HUDEP-2 (cell line): ENCODE measurements at regions not wholly inside any gene's neighbourhood (a gene's known extent, or its start where the extent isn't known, plus 50 kb on each side); places are given as distances from the start of the nearest gene placed in this dataset.

ENCODE experiments used
- DNase-seq, 76 experiments: peaks; one replicate each; lab custom pipeline; 2025; ENCODE audit not compliant: unreplicated experiment in 76 of 76; lab: John Stamatoyannopoulos, UW

DNA sequence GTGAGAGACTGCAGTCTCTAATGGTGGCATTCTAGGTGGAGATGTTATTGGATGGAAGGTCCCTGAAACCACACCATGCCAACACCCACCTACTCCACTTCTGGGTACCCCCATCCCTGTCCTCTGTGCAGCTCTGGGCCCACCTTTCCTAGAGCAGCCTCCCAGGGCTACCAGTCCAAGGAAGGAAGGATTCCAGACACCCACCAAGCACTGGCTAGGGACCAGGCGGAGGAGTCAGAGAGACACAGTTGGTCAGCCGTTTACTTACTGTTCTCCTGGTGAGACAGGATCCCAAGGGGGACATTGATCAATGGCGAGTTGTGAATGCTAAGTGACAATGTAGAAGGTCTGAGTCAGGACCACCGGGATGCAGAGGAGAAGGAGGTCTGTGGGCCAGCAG lies 151.6 kb downstream of the TTC32 start:
- DNase-seq: no peak

DNA sequence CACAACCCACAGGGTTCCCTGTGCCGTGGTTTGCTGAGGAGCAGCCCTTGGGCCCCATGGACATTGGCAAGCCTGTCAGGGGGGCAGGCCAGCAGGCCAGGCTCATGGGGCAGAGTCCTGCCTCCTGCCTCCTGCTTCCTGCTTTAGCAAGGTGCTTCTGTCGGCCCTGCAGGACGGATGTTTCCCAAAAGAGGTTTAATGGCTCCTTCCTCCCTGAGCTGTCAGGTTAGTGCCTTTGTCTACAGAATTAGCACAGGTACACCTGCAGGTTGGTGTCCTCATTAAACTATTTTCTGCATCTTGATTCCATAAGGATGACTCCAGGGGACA lies 152.3 kb downstream of the TTC32 start:
- no peak for DNase-seq

DNA sequence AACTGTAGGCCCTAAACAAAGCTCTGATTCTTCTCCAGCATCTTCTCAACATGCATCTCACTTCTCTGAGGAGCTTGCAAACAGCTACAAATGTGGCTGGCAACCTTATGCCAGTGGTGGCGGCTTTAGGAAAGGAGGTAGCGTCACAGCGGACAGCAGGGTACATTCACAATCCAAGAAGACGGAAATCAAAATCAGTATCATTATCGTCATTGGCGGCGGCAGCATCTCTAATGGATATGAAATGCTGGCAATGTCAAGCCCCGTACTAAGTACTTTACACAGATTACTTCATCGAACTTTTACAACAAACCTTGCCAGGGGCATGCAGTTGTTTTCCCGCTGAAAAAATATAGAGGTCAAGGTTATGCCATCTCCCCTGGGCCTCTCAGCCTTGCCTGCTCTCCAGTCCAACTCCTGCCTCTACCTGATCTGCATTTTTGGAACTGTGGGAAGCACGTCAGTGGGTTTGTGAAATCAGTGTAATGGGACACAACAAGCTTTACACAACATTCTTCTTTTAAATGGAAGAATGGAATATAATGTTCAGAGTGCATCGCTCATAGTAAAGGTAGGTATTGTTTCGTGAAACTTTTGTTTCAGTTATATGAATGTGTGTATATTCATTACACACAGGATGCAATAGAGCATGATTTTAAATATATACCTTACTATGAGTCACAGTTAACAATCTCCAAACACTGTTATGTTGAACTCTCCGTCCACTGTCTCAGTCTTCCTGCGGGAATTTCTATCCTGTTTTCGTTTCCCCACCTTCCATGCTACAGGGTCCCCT lies 152.9 kb downstream of the TTC32 start:
- no peak for DNase-seq

DNA sequence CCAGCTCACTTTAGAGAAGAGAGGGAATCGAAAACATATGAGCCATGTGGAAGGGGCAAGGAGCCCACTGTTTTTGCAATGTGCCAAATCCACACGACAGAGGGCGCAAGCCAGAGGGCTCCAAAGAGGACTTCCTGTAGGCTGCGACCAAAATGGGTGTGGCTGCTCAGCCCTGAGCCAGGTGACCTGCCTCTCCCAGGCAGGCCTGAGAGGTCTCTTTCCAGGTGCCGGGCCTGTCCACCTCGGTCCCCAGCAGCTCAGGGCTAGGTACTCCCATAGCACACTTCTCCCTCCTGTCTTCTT lies 153.8 kb downstream of the TTC32 start:
- no peak for DNase-seq

DNA sequence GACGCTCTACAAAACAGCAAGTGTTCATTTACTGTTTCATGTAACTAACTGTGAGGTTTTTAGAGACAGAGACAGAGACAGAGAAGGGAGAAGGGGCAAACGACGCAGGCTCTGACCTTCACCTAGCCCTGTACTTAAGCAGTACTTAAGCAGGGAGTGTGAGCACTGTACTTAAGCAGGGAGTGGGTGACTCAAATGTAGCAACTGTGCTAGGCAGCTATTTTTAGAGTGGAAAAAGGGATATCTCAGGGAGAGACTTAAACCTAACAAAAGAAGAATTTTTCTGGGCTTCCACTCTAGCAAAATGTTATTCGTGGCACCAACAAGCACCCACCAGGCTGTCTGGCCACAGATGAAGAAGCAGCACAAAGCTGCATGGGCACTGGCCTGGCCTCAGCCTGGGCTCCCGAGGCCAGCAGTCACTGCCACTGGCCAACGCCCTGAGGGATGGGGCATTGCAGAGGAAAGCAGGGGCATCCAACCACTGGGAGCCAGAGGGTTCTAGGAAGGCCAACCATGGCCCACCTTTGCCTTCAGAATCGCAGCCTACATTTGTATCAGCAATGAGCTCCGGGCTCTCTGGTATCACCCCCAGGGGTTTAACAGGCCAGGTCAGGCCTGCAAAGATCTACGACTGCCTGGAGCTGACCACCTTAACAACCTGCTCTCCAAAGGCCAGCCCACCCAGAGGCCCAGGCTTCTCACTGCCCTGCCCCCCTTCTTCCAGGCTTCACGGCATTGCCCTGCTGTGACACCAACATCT lies 154.3 kb downstream of the TTC32 start:
- no peak for DNase-seq

DNA sequence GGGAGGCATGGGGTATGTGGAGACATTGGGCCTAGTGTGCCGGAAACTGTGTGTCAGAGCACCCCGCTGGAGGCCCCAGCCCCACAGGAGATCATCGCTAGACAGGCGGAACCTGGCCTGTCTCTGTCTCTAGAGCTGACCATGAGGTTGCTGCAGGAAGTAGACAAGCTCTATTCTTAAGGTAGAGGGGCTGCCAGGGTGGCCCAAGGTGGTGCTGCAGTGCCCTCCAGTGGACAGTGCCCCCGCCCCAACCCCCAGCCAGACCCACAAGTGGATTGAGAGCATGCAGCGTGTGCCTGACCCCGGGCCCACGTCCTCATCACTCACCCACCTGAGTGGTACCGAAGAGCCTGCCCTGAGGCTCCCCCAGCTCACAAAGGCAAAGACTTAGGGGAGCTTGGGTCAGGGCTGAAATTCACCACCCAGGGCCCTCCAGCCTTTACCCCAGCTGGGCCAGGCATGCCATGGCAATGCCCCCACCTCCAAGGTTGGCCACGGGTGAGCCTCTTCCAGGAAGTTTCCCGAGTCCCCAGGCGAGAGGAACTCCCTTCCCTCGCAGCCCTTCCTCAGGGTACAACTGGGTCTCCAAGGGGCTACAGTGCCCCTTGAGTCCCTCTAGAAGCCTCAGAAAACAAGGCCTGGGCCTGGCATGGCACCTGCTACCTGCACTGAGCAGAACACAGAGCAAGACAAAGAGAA lies 155.0 kb downstream of the TTC32 start:
- no peak for DNase-seq

DNA sequence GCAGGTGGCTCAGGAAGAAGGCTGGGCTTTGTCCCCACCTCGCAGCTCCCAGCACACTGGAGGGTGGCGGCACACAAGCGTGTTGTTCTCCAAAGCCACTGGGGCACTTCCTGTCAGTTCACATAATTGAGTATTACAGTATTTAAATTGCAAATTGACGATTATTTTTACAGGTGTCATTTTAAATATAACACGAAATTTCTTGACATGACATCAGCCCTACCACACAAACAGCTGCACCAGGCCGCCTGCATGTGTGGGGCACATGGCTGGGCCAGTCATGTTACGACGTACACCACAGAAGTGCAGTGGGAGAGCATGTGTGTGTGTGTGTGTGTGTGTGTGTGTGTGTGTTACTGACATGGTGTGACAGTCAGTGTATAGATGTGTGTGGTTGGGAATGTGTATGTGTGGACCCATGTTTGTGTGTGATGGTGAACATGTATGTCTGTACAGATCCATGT lies 155.6 kb downstream of the TTC32 start:
- no peak for DNase-seq

DNA sequence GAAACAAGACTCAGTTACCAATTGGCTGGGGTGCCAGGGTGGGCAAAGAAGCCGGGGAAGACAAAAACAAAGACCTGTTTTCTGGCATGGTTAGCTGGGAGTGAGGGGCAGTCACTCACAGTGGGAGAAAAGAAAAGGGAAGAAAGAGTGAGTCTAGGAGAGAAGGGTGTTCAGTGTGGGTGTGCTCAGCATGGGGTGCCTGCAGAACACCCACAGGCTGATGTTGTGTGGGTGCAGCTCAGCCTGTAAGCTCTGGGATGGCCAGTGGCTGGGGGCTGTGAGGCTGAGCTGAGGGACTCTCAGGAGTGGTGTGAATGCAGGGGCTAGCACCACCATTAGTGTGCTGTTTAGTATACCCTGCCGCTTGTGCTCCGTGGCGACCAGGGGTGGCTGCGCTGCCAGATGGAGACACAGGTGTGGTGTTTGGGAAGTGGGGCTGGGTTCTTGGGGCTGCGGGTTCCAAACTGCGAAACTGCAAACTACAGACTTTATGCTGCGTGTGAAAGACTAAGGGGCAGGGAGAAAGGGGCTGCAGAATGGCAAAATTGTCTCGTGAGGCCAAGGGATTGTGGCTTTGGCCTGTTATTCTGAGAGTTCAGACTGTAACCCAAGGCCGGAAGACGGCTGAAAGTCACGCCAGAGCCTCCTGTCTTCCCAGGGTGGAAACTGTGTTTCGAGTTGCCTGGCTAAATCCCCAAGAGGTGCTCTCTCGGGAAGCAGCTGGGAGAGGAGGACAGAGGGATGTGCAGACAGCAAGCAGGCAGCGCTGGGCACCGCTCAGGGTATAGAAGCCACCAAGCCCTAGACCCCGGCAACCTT lies 156.3 kb downstream of the TTC32 start:
- no peak for DNase-seq

DNA sequence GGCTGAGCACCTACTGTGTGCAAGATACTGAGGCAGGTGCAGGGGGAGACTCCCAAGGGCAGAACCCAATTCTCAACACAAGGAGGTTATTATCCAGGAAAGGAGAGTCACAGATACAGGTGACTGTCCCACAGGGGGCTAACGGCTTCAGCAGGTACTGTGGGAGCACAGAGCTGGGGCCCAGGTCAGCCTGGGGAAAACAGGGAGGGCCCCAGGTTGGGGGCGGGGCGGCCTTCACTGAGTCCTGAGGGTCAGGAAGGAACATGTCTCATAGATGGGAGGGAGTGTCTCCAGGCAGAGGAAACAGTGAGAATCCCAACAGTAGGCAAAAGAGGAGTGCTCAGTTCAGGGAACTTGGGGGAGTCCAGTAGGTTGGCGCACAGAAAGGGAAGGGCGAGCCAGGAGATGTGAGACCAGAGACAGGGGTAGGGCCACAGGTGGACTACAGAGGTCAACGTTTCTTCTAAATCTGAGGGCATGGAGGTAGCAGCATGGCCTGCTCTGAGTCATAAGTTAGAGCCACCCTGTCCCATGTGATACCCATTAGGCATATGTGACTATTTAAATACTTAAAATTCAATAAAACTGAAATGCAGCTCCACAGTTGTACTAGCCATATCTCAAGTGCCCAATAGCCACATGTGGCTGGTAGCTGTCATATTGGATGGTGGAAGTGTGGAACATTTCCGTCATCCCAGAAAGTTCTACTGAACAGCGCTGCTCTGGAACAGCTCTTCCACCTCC lies 157.2 kb downstream of the TTC32 start:
- DNase-seq: no peak

DNA sequence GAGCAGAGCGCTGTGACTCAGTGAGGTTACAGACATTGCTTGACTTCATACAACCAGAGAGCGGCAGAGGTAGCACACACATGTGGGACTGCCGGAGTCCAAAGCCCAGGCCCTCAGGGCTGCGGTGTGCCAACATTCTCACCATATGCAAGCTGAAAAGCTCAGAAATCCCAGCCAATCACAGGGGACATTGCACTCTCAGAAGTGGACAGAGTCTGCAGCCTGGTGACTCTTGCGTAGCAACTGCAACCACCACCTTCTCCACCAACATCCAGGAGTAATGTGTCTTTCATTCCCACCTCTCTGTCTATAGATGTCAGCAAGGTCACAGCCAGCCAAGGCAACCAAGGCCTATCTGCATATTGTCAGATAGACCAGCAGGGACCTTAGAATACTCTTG lies 158.1 kb downstream of the TTC32 start:
- DNase-seq: no peak

DNA sequence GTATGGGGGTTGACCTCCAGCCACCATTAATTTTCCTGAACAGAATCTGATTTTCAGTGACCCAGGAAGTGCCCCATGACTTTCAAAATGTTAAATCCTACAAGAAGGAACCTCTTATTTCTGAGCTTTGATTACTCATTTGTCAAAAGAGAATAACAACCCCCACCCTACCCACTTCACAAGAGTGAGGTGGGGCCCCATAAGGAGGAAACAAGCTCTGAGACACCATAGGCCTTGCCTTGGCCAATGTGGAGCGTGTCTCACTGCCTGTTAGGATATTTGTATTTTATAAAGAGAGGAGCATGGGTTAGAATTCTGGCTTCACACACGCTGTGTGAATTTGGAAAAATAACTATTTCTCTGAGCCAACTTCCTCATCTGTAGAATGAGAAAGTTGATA lies 158.9 kb downstream of the TTC32 start:
- DNase-seq: no peak

DNA sequence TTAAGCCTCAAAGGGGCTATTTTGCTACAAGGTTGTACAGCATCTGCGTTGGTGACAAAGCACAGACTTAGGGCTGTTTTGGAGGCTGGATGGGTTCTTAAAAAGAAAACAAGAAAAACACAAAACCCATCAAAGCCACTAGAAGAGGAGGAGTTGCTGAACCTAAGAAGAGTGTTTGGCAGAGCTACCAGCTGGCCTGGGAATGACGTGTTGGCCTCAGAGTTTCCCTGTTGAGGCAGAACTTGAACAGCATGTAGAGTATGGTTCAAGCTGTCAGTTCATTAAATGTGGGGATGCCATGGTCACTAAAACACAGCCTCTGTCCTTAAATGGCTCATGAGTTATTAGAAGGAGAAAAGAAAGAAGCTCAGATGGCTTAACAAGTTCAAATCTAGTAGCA lies 162.5 kb downstream of the TTC32 start:
- DNase-seq: no peak

DNA sequence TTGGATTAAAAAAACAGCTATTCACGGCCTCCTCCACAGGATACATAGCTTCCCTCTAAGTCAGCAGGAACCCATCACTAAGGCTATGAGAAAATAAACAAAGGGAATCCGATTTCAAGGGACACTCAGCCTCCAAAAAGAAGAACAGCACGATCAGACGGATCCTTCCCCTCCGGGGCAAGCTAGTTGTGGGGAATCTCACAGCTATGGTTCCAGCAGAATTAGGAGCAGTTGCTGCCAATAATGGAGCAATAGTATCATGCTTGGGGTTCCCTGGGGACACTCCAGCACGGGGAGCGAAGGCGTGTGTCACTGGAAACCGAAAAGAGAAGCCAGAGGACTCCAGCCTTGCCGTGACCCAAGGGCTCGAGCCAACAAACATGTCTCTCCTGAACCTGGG lies 163.1 kb downstream of the TTC32 start:
- DNase-seq: no peak

DNA sequence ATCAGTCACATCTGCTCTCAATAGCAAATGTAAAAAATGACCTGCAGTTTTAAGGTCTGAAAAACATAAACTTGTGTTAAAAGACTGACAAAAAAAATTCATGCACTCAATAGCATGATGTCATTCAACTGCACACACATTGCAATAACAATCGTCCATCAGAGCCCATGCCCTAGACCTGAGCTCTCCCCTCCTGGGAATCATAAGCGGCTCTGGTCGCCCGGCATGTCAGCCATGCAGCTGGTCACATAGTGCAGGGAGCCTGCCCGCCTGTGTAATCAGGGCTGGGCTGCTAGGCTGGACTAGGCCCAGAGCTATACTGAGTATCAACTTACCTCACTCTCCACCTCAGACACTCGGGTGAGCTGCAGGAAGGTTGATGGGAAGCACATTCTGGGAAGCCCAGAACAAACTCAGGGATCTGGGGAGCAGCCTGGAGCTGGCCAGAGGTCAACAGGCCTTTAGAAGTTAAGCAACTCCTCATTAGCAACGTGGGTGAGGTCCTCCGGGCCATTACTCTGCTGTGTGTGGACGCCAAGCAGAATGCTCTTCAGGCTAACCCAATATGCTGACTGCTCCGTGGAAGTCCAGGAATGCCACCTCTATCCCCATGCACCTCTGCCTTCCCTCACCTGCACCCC lies 165.5 kb downstream of the TTC32 start:
- no peak for DNase-seq

DNA sequence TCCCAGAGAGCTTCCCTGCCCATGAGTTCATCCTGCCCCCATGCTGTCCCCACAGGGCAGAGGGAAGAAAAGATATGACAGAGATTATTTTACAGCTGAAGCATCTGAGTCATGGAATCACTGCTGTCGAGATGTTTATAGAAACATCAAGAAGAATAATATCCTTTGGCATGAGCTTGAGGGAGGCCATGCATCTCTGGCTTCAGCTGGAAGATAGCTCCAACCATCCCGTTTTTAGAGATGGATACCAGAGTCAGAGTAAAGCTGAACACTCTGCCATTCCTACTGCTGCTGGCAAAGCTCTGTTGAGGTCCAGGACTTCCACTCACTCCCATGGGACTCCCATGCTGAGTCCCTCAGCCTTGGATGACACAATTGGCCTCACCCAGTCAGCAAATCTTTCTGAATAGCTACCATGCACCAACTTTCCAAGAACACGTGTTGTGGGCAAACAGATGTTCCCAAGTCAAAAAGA lies 167.8 kb downstream of the TTC32 start:
- DNase-seq: no peak

DNA sequence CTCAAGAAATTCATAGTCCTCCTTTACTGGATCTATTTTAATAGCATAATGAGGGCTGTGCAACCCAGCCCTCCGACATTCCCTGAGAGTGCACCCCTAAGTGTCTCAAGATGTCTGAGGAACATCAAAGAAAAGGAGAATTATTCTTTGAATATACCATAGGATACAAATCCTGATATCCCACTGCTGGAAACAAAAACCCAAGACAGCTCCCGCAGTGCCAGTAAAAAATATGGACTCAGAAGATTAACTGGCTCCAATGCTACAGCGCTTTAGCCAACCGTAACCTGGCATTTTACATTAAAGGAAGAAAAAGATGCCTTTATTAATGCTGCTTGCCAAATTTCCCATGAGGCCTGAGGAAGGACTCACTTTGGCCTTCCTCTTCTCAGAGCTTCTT lies 168.4 kb downstream of the TTC32 start:
- DNase-seq: no peak

DNA sequence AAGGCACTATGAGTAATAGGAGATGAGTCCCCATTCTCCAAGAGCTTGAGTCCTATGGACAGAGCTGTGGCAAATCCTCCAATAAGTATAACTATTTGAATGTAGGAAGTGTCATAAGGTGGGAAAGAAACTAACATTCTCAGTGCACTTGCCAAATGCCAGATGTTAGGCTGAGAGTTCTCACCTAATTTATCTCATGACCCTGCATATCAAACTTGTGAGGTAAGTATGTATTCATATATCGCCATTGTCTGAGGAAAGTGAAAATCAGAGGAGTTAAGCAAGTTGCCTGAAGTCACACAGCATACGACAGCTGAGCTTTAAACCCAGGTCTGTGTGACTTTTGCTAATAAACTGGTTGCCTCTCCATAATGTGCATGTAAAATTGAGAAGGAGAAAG lies 169.5 kb downstream of the TTC32 start:
- DNase-seq: no peak

DNA sequence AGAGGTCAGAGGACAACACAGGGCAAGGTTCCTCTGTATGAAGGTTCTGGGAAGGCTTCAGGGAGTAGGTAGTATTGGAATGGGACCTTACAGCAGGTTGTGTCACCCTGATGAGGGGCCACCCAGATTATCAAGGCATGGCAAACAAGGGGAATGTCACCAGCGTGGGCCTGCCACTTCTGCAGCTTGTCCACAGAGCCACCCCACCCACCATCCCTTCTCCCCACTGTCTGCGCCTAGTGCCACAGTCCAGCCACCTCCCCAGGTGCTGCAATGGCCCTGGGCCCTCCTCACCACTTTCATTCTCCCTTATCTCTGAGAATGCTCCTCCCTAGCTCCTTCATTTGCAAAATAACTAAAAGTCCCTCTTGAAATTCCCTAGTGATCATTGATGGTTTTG lies 170.3 kb downstream of the TTC32 start:
- DNase-seq: no peak

DNA sequence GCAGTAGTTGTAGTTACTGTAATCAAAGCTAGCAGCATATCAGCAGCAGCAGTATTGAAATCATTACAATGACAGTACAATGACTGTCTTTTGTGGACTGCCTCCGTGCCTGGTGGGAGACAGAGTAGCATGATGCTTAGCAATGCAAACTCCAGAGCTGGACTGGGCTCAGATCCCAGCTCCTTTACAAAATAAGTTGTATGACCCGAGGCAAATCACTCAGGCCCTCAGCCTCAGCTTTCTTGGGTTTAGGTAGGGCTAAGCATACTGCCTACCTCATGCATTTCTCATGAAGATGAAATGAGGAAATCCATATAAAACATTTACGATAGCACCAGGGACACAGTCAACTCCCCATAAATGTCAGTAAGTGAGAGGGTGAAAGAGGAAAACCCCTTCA lies 170.7 kb downstream of the TTC32 start:
- no peak for DNase-seq

DNA sequence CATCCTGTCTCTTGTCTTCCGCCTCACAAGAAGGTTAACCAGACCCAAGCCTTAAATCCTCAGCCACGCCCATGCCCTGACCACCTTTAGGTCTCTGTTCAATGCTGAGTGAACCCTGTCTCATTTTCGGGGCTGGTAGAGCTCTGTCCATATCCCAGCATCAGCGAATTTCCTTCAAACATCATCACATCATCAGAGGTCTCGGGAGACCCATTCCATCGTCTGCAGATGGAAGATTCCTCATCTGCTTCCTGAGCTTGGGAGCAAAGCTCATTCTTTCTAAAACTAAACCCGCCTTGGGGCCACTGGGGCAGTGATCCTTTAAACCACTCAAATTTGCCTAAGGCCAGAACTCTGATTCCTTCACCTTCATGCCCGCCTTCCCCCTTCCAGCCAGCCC lies 173.7 kb downstream of the TTC32 start:
- DNase-seq: no peak
